ENCODE measurements at regions not wholly inside any gene's neighbourhood (a gene's known extent, or its start where the extent isn't known, plus 50 kb on each side); places are given as distances from the start of the nearest gene placed in this dataset.

GRCh38 chr3:30400926-30401325 lies 205.5 kb upstream of the TGFBR2 start:
- CTCF ChIA-PET = no interaction called here
- no peak overlapping the region for H3K4me3 ChIP-seq (ENCODE audit: low read depth, low read length)
- TF ChIP-seq, protein P1, sequence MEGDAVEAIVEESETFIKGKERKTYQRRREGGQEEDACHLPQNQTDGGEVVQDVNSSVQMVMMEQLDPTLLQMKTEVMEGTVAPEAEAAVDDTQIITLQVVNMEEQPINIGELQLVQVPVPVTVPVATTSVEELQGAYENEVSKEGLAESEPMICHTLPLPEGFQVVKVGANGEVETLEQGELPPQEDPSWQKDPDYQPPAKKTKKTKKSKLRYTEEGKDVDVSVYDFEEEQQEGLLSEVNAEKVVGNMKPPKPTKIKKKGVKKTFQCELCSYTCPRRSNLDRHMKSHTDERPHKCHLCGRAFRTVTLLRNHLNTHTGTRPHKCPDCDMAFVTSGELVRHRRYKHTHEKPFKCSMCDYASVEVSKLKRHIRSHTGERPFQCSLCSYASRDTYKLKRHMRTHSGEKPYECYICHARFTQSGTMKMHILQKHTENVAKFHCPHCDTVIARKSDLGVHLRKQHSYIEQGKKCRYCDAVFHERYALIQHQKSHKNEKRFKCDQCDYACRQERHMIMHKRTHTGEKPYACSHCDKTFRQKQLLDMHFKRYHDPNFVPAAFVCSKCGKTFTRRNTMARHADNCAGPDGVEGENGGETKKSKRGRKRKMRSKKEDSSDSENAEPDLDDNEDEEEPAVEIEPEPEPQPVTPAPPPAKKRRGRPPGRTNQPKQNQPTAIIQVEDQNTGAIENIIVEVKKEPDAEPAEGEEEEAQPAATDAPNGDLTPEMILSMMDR (IDR thresholded peaks at IDR 0.05; ENCODE audit: low read depth, low read length) = no peak
- H3K27ac ChIP-seq (ENCODE audit: low read depth, low read length) = no peak overlapping the region
- POLR2A ChIA-PET = no interaction called here
- H3K27me3 ChIP-seq (ENCODE audit: control insufficient read depth, insufficient read depth, low read length) = no peaks in the 10 kb centered on the region
- H3K9me3 ChIP-seq (ENCODE audit: control insufficient read depth, insufficient read depth, low read length) = no peaks in the 10 kb centered on the region
- no peak for DNase-seq (ENCODE audit: low read depth, low spot score)

- Histone ChIP-seq H3K27me3 (ENCODE audit: control insufficient read depth, insufficient read depth, low read length) (no peaks in the 10 kb centered on the region), H3K9me3 (ENCODE audit: control insufficient read depth, insufficient read depth, low read length) (no peaks in the 10 kb centered on the region), H3K4me3 (ENCODE audit: low read depth, low read length) (no peak overlapping the region), H3K27ac (ENCODE audit: low read depth, low read length) (no peak overlapping the region)
- POLR2A ChIA-PET = no interaction called here
- TF ChIP-seq, protein P1 (IDR thresholded peaks at IDR 0.05; ENCODE audit: low read depth, low read length) = no peak
- CTCF ChIA-PET = no interaction called here
- no peak for DNase-seq (ENCODE audit: low read depth, low spot score)
These were observed 204.4 kb upstream of the TGFBR2 start for GRCh38 chr3:30401971-30402370.

GRCh38 chr3:30407651-30408050 lies 198.8 kb upstream of the TGFBR2 start:
- CTCF ChIA-PET = no interaction called here

GRCh38 chr3:30408105-30408557 lies 198.3 kb upstream of the TGFBR2 start:
- ChIA-PET CTCF (interaction anchor here (1.4 kb wide), 1 partner anchor 285 kb away, joined by 3 read pairs; no protein-coding TSS in a partner anchor), POLR2A (no interaction called here)
- Histone ChIP-seq H3K4me3 (ENCODE audit: low read depth, low read length) (no peak overlapping the region), H3K27me3 (ENCODE audit: control insufficient read depth, insufficient read depth, low read length) (no peaks in the 10 kb centered on the region), H3K27ac (ENCODE audit: low read depth, low read length) (no peak overlapping the region), H3K9me3 (ENCODE audit: control insufficient read depth, insufficient read depth, low read length) (no peaks in the 10 kb centered on the region)
- TF ChIP-seq, protein P1 (IDR thresholded peaks at IDR 0.05; ENCODE audit: low read depth, low read length) = 0 out of 2 replicates have a peak, but pooled peaks have one; percentile 3
- DNase-seq (ENCODE audit: low read depth, low spot score) = no peak

More at GRCh38 chr3:30407651-30408050, 198.8 kb upstream of the TGFBR2 start:
- H3K27me3 ChIP-seq (ENCODE audit: control insufficient read depth, insufficient read depth, low read length) = no peaks in the 10 kb centered on the region
- H3K9me3 ChIP-seq (ENCODE audit: control insufficient read depth, insufficient read depth, low read length) = no peaks in the 10 kb centered on the region
- TF ChIP-seq, protein P1 (IDR thresholded peaks at IDR 0.05; ENCODE audit: low read depth, low read length) = no peak
- H3K27ac ChIP-seq (ENCODE audit: low read depth, low read length) = no peak overlapping the region
- POLR2A ChIA-PET = no interaction called here
- no peak for DNase-seq (ENCODE audit: low read depth, low spot score)
- no peak overlapping the region for H3K4me3 ChIP-seq (ENCODE audit: low read depth, low read length)

GRCh38 chr3:30418443-30418842 lies 188.0 kb upstream of the TGFBR2 start:
- ChIA-PET CTCF (interaction anchor here (0.6 kb wide), 1 partner anchor 141 kb away, joined by 3 read pairs; no protein-coding TSS in a partner anchor), POLR2A (no interaction called here)
- TF ChIP-seq, protein P1 (IDR thresholded peaks at IDR 0.05; ENCODE audit: low read depth, low read length) = no peak
- Histone ChIP-seq H3K27ac (ENCODE audit: low read depth, low read length) (no peak overlapping the region), H3K4me3 (ENCODE audit: low read depth, low read length) (no peak overlapping the region), H3K9me3 (ENCODE audit: control insufficient read depth, insufficient read depth, low read length) (no peaks in the 10 kb centered on the region), H3K27me3 (ENCODE audit: control insufficient read depth, insufficient read depth, low read length) (no peaks in the 10 kb centered on the region)
- DNase-seq (ENCODE audit: low read depth, low spot score) = no peak

All from AG04450 (cell line).